IMR-90 (cell line): ENCODE measurements at regions not wholly inside any gene's neighbourhood (a gene's known extent, or its start where the extent isn't known, plus 50 kb on each side); places are given as distances from the start of the nearest gene placed in this dataset.

Experiments
- BHLHE40 ChIP-seq: fragments of 150-350 bp; IDR thresholded peaks from 2 replicates; pipeline ENCODE4 v1.6.1; 2016; ENCODE audit warnings: mild to moderate bottlenecking, low read depth, low read length
- CHD1 ChIP-seq: IDR thresholded peaks from 2 replicates; pipeline ENCODE4 v1.6.1; 2012; ENCODE audit warnings: low read depth, low read length, improper control_type of control experiment
- CTCF ChIP-seq: conservative IDR thresholded peaks from 2 replicates; pipeline ENCODE4 v1.5.1; 2012; ENCODE audit warnings: mild to moderate bottlenecking, low read depth, low read length, improper control_type of control experiment
- MAFK ChIP-seq: IDR thresholded peaks from 2 replicates; pipeline ENCODE4 v1.6.1; 2012; ENCODE audit warnings: low read depth, low read length, improper control_type of control experiment
- MAZ ChIP-seq: IDR thresholded peaks from 2 replicates; pipeline ENCODE4 v1.6.1; 2012; ENCODE audit warnings: low read depth, mild to moderate bottlenecking, low read length, improper control_type of control experiment, moderate library complexity, borderline replicate concordance
- POLR2A ChIP-seq: IDR thresholded peaks from 2 replicates; pipeline ENCODE4 v1.6.1; 2012; ENCODE audit warnings: mild to moderate bottlenecking, low read depth, low read length
- RAD21 ChIP-seq: IDR thresholded peaks from 2 replicates; pipeline ENCODE4 v1.6.1; 2012; ENCODE audit warnings: low read length, improper control_type of control experiment
- RCOR1 ChIP-seq: IDR thresholded peaks from 2 replicates; pipeline ENCODE4 v1.6.1; 2012; ENCODE audit warnings: mild to moderate bottlenecking, low read length, improper control_type of control experiment; ENCODE audit not compliant: insufficient replicate concordance
- RFX5 ChIP-seq: IDR thresholded peaks from 2 replicates; pipeline ENCODE4 v1.8.0; 2012; ENCODE audit warnings: low read depth, mild to moderate bottlenecking, low read length, moderate library complexity
- SMC3 ChIP-seq: fragments of 150-350 bp; IDR thresholded peaks from 2 replicates; pipeline ENCODE4 v1.6.1; 2016; ENCODE audit warnings: low read depth, mild to moderate bottlenecking, antibody characterized with exemption, low read length, moderate library complexity

- TF ChIP-seq CHD1 = no peak
- TF ChIP-seq POLR2A = no peak
- no peak for TF ChIP-seq CTCF
- no peak for TF ChIP-seq RAD21
- TF ChIP-seq BHLHE40 = no peak
- no peak for TF ChIP-seq SMC3
- TF ChIP-seq RFX5 = no peak
- no peak for TF ChIP-seq MAZ
- TF ChIP-seq RCOR1 = no peak
- TF ChIP-seq MAFK = no peak
Measured at GRCh38 chr15:27656296-27656987, 442.7 kb downstream of the OCA2 start.
